HG02623 (cell line): ENCODE measurements at regions not wholly inside any gene's neighbourhood (a gene's known extent, or its start where the extent isn't known, plus 50 kb on each side); places are given as distances from the start of the nearest gene placed in this dataset.

Experiments
- ATAC-seq: cut with Tn5 transposase; IDR thresholded peaks from one replicate; pipeline ENCODE4 v1.9.1; 2021; ENCODE audit warnings: moderate library complexity; ENCODE audit not compliant: unreplicated experiment

DNA sequence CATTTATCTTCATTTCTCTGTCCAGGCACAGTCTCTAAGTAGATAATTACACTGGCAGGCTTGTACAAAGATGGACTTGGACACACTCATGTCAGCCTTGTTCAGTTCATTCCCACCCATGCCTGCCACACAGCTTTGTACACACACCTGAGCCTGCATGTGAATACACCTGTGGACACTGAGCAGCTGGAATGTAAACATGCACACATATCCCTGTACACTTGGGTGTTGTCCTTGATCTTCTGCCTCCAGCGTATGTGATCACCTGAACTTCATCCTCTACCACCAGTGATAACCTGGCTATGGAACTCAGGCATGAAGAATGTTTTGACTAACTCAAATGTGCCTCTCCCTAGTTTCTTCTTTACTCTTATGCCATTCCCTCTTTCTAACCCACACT, 190.6 kb downstream of the DHX35 start:
- no peak for ATAC-seq

DNA sequence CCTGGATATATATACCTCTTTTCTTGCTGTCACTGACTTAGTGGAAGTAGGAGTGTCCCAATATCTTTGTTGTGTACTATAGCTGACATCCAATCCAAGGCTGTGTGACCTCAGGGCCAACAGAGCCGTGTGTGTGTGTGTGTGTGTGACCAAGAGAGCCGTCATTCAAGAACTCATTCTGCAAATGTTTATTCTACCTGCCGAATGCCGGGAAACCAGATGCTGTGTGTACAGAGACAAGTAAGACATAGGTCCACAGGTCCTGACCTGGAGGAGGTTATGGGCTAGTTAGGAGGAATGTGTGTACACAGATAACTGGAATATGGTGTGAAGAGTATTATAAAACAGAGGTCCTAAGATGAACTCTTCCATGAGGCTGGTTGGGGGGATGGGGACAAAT, 190.0 kb downstream of the DHX35 start:
- no peak for ATAC-seq

DNA sequence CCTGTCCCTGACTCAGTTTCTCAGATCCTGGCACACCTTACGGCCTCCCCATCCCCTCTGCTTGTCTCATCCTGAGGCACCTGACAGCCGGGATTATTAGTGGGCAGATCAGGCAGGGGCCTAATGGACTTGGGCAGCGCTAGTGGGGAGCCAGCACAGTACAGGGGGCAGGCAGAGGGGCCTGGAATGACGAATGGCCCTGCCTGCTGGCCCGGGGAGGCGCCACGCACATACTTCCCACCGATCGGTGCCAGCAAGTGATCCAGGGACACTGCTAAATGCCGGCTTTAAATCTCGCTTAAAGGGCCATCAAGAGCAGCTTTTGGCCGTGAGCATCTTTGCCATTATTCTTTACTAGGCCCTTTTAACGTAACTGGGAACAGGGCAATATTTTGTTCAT, 188.4 kb downstream of the DHX35 start:
- no peak for ATAC-seq

DNA sequence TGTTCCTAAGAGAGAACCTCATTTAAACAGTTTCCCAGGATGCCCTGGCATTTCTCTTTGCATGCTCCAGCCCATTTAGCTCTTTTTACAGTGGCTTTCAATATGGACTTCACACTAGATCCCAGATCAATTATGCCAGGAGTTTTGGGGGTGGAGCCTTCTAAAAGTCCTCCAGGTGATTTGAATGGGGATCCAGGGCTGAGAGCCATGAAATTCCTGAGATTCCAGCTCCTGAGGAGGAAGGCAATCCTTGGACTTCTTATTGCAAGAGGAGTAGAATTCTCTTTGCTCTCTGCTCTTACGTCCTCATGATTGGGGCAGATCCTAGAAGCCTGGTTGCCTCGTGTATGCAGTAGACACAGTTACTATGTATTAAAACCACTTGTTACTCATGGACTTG, 184.2 kb downstream of the DHX35 start:
- ATAC-seq, result no peak

DNA sequence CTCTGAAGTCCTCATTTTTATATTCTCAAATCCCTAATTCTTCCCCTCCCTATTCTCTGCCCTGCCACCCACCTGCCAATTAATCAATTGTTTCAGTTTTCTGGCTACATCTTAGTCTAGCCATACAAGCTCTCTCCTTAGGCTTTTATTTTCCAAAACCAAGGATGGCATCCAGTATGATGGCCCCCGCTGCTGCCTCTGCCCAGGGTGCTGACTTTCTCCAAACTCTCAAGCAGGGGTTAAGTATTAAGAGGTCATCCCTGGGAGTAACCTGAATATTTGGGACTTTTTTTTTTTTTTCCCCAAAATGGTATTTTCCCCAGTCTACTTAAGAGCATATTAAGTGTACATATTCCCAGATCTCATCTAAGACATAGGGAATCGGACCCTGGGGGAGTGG, 183.8 kb downstream of the DHX35 start:
- no peak for ATAC-seq

DNA sequence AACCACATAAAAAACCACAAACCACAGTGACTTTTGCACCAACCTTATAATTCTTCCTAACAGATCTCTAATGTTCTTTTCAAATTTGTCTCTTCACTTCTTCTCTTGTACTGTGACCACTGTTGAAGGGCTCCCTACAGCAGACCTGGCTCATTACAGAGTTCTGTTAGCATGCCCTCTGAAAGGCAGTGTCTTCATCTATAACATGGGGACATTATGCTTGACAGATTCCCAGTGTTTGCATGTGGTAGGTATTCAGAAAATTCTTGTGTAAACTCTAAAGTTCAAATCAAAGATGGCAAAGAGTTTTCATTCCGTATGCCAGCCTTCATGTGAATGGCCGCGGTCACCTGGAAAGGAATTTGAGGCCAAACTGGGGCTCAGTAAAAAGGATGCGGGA, 182.6 kb downstream of the DHX35 start:
- ATAC-seq, result no peak

DNA sequence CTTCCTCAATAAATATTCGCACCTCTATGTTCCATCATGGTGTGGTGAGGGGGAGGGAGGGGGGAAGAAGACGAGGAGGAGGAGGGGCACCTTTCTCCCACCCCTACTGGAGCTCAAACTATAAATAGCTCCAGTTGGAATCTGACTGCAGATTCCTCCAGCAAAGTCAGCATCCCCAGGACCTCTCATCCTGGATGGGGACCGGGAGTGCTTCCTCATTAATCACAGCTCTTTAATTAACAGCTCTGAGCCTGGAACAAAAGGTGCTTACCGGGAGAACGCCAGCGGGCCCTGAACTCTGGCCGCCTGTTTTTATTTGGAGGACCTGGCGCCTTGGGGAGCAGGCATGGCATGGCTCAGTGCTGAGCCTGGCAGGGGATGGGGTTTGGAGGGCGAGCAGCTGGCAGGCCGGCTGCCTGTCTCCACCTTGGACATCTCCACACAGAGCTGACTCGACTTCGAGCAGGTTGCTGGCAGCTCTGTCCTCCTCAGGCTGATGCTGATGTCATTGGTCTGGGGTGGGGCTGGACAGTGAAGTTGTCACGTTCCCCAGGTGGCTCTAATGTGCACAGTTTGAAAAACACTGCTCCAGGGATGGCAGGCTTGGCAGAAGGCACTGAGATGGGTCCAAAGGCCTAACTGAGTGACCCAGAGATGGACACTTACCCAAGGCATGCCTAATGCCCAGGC, 180.4 kb downstream of the DHX35 start:
- ATAC-seq, result no peak

DNA sequence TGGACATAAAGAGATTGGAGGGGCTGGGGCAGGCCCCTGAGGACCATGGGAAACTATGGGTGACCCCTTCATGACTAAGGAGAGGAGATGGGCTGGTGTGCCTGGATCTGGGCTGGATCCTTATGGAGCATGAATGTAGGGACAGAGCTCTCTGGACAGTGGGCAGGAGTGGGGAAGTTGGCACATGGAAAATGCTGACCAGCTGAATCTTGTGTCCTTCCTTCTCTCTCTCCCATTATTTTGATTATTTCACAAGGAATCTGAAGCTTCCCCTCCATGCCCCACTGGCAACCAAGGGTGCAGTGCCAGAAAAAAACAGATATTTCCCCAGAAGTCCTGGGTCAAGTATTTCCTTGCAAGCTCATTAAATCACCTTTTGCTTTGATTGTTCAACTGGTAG, 175.2 kb downstream of the DHX35 start:
- ATAC-seq, result no peak

DNA sequence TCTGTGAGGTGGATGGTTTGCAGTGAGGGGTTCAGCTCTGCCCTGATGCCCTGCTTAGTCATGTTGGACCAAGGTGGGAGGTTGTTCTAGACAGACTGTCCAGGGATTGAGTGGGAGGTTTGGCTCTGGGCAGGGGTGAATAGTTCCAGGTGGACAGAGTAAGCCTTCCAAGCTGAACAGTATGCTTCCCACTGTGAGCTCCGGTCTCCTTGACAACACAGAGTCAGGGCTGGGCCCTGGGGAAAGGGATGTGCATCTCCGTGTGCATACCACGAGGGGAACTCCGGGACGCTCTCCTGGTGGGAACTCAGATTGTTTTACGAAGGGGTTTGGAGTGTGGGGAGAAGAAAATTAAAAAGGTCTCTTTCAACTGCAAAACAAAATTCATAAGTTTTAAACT, 174.7 kb downstream of the DHX35 start:
- ATAC-seq, result no peak

DNA sequence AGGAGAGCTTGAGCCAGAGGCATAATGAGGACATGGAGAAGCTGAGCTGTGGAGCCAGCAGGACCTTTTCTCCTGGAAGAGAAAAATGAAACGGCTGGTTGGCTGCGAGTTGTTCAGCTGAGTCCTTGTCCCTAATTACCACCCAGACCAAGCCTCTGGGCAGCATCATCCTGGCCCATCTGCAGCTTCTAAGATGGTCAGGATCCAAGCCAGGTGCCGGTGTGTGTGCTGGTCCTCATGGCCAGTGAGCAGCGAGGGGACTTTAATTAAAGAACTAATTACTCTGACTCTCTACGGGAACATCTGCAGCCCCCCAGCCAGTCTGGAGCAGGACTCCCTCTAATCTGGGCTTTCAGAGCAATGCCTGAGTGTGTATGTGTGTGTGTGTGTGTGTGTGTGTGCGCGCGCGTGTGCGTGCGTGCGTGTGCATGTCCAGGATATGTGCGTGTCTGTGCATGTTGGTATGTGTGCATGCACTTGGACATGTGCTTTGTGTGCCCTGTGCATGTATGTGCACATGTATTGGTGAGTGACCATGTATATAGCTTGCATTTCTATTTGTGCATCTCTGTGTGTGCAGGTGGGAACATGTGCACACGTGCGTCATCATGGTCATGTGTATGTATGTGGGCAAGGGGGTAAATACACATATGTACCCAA, 173.9 kb downstream of the DHX35 start:
- ATAC-seq, result no peak

DNA sequence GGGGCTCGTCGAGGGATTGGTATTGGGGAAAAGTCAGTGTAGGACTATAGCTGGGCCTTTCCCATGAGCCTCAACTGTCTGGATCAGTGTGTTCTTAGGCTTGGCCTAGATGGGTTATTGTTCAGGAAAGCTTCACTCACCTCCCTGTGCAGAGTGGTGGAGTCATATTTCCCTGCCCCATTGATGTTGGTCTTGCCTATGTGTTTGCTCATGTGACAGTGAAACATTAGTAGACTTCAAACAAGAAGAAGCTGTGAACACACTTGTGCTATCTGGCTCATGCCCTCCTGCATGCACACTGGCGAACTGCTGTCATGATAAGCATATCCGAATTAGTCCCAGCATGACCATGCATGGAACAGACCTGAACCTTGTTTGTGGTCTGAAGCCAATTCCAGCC, 171.1 kb downstream of the DHX35 start:
- no peak for ATAC-seq

DNA sequence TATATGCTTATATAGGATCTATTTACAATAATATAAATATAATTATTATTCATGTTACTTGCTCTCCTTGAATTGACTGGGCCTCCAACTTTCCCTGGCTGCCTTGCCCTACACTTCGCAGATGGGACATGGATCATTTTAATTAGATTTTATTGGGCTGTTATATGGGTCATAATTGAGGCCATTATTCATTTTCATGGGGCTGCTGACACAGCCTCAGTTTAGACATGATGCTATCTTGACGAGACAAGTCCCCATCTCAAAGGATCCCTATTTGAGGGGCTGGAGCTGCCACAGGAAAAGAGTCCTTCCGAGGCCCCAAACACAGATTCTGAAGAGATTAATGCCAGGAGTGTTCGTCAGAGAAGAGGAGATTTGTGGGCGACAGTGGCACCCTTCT, 170.4 kb downstream of the DHX35 start:
- ATAC-seq, result no peak

DNA sequence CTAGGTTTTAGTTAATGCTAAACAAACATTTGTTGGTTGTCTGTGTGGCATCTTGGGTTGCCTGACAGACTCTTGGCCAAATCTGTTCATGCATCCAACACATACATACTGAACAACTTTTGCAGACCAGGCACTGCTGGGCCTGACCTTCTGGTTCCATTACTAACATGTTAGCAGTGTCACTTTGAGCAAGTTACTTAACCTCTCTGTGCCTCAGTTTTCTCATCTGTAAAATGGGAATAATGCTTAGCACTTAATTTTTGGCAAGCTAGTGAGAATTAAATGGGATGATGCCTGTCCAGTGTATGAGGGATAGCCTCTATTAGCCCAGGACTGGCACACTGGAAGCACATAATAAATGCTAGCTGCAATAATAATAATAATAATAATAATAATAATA, 169.9 kb downstream of the DHX35 start:
- ATAC-seq, result no peak

DNA sequence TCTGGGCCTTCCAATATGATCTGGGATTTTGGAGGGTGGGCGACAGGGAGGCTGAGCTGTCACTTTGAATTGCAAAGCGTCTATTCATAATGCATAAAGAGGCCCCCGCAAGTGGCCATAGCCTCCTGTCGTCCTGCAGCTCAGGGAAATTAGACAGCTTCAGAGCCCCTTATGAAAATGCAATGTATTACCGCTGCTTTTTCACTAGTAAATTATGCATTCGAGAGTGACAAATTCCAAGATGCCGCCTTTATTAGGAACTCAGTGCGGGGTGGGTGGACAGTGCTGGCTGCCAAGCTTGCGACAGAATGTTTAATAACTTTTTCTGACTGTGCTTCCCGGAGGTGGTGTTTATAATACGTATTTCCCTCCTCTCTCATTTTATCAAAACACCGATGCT, 168.5 kb downstream of the DHX35 start:
- ATAC-seq, result no peak

DNA sequence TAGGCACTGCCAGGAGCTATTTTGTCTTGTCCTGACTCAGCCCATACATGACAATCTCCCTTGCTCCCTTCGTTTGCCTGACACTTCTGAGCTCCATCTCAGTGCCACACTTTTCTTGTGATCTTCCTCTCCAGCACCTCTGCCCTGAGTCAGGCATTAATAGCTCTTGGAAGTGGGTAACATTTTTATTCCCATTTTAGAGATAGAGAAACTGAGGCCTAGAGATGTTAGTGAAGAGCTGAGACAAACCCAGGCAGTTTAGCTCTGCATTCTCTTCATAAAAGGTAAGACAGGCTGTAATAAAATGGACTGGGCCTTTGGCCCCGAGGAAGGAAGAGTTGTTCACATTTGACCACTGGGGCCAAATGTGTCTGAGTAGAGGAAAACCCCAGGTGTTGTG, 167.4 kb downstream of the DHX35 start:
- no peak for ATAC-seq

DNA sequence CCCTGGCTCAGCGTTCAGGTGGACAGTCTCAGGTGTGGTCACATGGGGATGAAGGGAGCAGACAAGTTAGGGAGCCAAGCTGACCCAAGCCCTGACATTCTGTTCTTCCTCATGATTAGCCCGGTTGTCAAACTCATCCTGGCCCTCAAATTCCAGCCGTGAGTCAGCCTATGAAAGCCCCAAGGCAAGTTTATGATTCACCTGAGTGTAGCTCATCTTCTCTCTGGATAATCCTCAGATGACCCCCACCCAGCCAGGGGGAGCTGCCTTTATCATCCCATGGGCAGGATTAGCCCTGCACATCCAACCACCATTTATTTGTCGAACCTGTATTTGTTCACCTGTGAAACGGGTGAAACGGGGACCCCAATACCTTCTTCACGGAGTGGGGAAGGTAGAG, 161.9 kb downstream of the DHX35 start:
- ATAC-seq, result no peak

DNA sequence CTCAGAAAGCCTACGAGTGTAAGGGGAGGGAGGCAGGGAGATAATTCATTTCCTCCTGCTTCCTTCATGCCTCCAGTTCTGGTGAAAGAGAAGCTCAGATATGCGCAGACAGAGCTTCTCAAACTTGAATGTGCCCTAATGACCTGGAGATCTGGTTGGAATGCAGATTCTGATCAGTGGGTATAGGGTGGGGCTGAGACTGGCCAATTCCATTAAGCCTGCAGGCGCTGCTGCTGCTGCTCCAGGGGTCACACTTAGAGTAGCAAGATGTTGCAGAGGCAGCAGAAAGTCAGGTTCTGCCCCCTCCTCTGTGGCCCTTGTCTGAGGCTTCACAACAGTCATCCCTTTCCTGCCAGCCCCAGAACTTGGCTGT, 161.0 kb downstream of the DHX35 start:
- ATAC-seq, result no peak

DNA sequence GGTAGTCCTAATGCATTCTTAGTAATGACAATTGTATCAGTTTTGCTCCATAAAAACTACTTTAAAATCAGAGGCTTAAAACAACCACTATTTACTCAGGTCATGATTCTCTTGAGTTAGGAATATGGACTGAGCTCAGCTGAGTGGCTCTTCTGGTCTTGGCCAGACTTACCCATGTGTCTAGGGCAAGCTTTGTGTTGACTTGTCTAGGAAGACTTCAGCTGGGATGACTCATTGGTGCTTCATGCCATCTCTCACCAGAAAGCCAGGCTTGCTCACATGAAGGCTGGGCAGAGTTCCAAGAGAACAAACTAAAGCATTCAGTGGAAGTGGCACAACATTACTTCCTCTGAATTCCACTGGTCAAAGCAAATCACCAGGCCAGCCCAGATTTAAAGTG, 155.3 kb downstream of the DHX35 start:
- ATAC-seq, result no peak

DNA sequence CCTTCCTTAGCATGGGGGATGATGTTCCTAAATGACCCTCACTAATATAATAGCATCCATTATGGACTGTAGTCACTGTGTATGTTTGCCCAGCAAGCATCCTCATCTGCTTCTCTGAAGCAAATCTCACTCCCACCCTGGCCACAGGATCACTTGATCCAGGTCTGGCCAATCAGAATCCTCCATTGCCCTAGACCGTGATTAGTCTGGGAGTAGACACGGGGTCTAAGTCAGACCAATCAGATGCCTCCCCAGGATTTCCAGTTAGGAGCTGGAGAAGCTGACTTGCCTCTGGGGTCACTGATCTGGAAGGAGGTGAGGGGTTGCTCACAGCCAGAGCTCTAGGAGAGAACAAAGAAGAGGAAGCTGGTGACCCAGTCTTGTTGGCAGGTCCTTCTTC, 153.9 kb downstream of the DHX35 start:
- ATAC-seq, result no peak

DNA sequence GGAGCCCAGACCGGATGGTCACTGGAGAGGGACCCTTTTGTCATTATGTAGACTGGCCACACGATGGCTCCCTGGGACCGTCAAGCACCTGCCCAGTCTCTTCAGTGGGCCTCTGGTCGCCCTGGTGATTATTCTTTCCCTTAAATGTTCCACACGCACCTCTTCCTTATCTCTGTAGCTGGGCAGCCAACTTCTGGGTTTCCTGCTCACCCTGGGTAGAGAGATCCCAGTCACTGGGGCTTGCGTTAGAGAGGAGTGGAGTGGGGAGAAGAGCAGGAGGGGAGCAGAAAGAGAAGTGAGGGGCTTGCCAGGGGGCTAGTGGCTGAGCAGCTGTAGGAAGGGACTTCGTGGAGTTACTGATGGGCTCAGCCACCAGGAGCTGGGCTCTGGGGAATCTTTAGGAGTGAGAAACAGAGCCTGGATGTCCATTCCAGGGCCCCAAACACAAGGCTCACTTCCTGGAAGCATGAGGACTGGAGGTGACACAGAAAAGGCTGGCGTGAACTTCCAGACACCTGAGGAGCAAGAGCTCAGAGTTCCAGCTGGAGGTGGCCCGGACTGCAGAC, 150.1 kb downstream of the DHX35 start:
- no peak for ATAC-seq

DNA sequence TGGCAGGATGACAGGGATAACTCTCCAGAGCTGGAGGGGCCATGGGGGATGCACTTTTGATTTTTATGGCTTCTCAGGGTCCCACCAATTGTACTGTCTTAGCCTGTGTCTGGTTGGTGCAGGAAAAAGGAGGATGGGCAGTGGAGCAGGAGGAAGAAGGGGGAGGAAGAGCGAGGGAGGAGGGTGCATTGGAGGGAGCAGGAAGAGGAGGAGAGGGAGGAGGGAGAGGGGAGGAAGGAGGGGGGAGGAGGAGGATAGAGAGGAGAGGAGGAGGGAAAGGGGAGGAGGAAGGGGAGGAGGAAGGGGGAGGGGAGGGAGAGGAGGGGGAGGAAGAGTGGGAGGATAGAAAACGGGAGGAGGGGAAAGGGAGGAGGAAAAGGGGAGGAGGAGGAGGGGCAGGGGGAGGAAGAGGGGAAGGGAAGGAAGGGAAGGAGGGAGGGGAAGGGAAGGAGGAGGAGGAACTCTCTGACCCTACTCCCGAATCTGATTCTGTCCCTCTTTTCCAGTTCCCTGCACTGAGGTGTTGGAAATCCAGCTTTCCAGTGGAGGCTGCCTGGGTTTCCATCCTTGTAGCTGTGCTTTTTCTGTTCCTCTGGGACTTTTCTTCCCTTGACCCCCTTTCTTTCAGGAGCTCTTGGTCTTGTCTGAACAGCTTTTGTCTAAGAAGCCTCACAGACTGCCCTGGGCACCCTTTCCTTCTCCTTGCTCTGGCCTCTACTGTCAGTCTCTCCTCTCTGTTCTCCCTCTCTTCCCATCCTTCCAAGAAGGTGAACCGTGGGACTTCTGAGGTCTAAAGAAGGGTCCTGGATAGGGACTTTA, 149.4 kb downstream of the DHX35 start:
- ATAC-seq, result no peak

DNA sequence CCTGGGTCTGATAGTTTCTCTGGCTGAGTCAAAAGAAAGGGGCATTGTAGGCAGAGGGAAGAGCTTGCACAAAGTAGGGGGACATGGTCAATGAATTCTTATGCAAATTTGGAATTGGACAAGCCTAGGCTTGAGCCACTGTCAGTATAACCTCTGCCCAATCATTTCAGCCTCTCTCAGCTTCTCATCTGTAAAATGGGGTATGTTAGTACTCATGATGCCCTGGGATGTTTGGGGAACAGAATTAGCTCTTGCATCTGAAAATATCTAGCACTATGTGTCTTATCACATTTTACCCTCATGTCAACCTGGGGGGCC, 148.6 kb downstream of the DHX35 start:
- ATAC-seq, result no peak
